ENCODE measurements at regions not wholly inside any gene's neighbourhood (a gene's known extent, or its start where the extent isn't known, plus 50 kb on each side); places are given as distances from the start of the nearest gene placed in this dataset.
A peak's percentile ranks its signal among the peaks of the same experiment; 100 is the strongest.

GRCh38 chr1:39085174-39085573, 59.0 kb downstream of the NDUFS5 start:
- no peak for DNase-seq (ENCODE audit: low read depth)

- no peak for DNase-seq (ENCODE audit: low read depth)
Measured at GRCh38 chr1:39086386-39086785, 60.2 kb downstream of the NDUFS5 start.

GRCh38 chr1:39086865-39087409, 60.8 kb downstream of the NDUFS5 start:
- no peak for DNase-seq (ENCODE audit: low read depth)

GRCh38 chr1:39087435-39087834, 61.3 kb downstream of the NDUFS5 start:
- DNase-seq (ENCODE audit: low read depth), result no peak

- no peak for DNase-seq (ENCODE audit: low read depth)
Measured at GRCh38 chr1:39088658-39089057, 62.5 kb downstream of the NDUFS5 start.

- DNase-seq (ENCODE audit: low read depth), result no peak
Measured at GRCh38 chr1:39089931-39090521, 63.9 kb downstream of the NDUFS5 start.

- no peak for DNase-seq (ENCODE audit: low read depth)
Measured at GRCh38 chr1:39090757-39091380, 64.7 kb downstream of the NDUFS5 start.

GRCh38 chr1:39091845-39092645, 65.9 kb downstream of the NDUFS5 start:
- no peak for DNase-seq (ENCODE audit: low read depth)

- DNase-seq (ENCODE audit: low read depth), result no peak
Measured at GRCh38 chr1:39094685-39095084, 68.5 kb downstream of the NDUFS5 start.

- peak; percentile 34 for DNase-seq (ENCODE audit: low read depth)
Measured at GRCh38 chr1:39098546-39099250, 72.5 kb downstream of the NDUFS5 start.

- no peak for DNase-seq (ENCODE audit: low read depth)
Measured at GRCh38 chr1:39102537-39103327, 76.6 kb downstream of the NDUFS5 start.

GRCh38 chr1:39103328-39104157, 77.4 kb downstream of the NDUFS5 start:
- DNase-seq (ENCODE audit: low read depth), result no peak

- DNase-seq (ENCODE audit: low read depth), result no peak
Measured at GRCh38 chr1:39104158-39105060, 78.3 kb downstream of the NDUFS5 start.

GRCh38 chr1:39105061-39105840, 79.1 kb downstream of the NDUFS5 start:
- peak; percentile 49 for DNase-seq (ENCODE audit: low read depth)

GRCh38 chr1:39105841-39106765, 80.0 kb downstream of the NDUFS5 start:
- peak; percentile 35 for DNase-seq (ENCODE audit: low read depth)

- no peak for DNase-seq (ENCODE audit: low read depth)
Measured at GRCh38 chr1:39106801-39107327, 80.7 kb downstream of the NDUFS5 start.
